ENCODE measurements at regions not wholly inside any gene's neighbourhood (a gene's known extent, or its start where the extent isn't known, plus 50 kb on each side); places are given as distances from the start of the nearest gene placed in this dataset.

- no peak for TF ChIP-seq CTCF (IDR thresholded peaks at IDR 0.05)
- no peaks in the 10 kb centered on the region for H3K9me3 ChIP-seq
- no peaks in the 10 kb centered on the region for H3K36me3 ChIP-seq
- H3K27ac ChIP-seq = no peak overlapping the region
- H3K4me1 ChIP-seq = no peaks in the 10 kb centered on the region
- H3K4me3 ChIP-seq = no peak overlapping the region
- H3K27me3 ChIP-seq = no peaks in the 10 kb centered on the region
- no peak for DNase-seq (ENCODE audit: low spot score)
These were observed 198.0 kb upstream of the NEBL start for GRCh38 chr10:21095073-21095472.

- no peak for DNase-seq (ENCODE audit: low spot score)
- H3K9me3 ChIP-seq = no peaks in the 10 kb centered on the region
These were observed 195.8 kb upstream of the NEBL start for GRCh38 chr10:21092683-21093524.

GRCh38 chr10:21090609-21091082 lies 193.5 kb upstream of the NEBL start:
- H3K4me3 ChIP-seq = no peak overlapping the region
- DNase-seq (ENCODE audit: low spot score) = no peak
- TF ChIP-seq CTCF (IDR thresholded peaks at IDR 0.05) = no peak

More at GRCh38 chr10:21092683-21093524, 195.8 kb upstream of the NEBL start:
- Histone ChIP-seq H3K27ac (no peak overlapping the region), H3K27me3 (no peaks in the 10 kb centered on the region), H3K4me1 (no peaks in the 10 kb centered on the region), H3K4me3 (no peak overlapping the region), H3K36me3 (no peaks in the 10 kb centered on the region)
- no peak for TF ChIP-seq CTCF (IDR thresholded peaks at IDR 0.05)

GRCh38 chr10:21087476-21087875 lies 190.4 kb upstream of the NEBL start:
- no peak overlapping the region for H3K27ac ChIP-seq
- no peaks in the 10 kb centered on the region for H3K4me1 ChIP-seq
- H3K36me3 ChIP-seq = no peaks in the 10 kb centered on the region
- TF ChIP-seq CTCF (IDR thresholded peaks at IDR 0.05) = no peak
- no peaks in the 10 kb centered on the region for H3K9me3 ChIP-seq
- H3K4me3 ChIP-seq = no peak overlapping the region
- H3K27me3 ChIP-seq = no peaks in the 10 kb centered on the region
- no peak for DNase-seq (ENCODE audit: low spot score)

More at GRCh38 chr10:21090609-21091082, 193.5 kb upstream of the NEBL start:
- Histone ChIP-seq H3K27me3 (no peaks in the 10 kb centered on the region), H3K36me3 (no peaks in the 10 kb centered on the region), H3K4me1 (no peaks in the 10 kb centered on the region), H3K9me3 (no peaks in the 10 kb centered on the region), H3K27ac (no peak overlapping the region)

- Histone ChIP-seq H3K9me3 (no peaks in the 10 kb centered on the region), H3K4me1 (no peaks in the 10 kb centered on the region), H3K4me3 (no peak overlapping the region), H3K27me3 (no peaks in the 10 kb centered on the region), H3K36me3 (no peaks in the 10 kb centered on the region), H3K27ac (no peak overlapping the region)
- TF ChIP-seq CTCF (IDR thresholded peaks at IDR 0.05) = no peak
- DNase-seq (ENCODE audit: low spot score) = no peak
These were observed 187.6 kb upstream of the NEBL start for GRCh38 chr10:21084700-21085099.

Data from right atrium auricular region (tissue), 2 donors.